H1 (cell line): ENCODE measurements at regions not wholly inside any gene's neighbourhood (a gene's known extent, or its start where the extent isn't known, plus 50 kb on each side); places are given as distances from the start of the nearest gene placed in this dataset.

ENCODE experiments used
- EZH2 ChIP-seq: fragments of 200-600 bp; sonication (generic); IDR thresholded peaks from 2 replicates; pipeline ENCODE4 v1.7.1; 2012; ENCODE audit warnings: low read depth, mild to moderate bottlenecking, moderate library complexity, low read length, inconsistent platforms; ENCODE audit not compliant: severe bottlenecking
- HDAC2 ChIP-seq, 2 experiments: fragments of 300-600 bp in 1 of 2; sonication (generic) in 1 of 2; IDR thresholded peaks; 2 replicates each; pipeline ENCODE4 v1.6.1; 2011 to 2012; ENCODE audit warnings: low read depth in 2 of 2, low read length in 2 of 2, mild to moderate bottlenecking in 2 of 2, moderate library complexity in 2 of 2, borderline replicate concordance in 1 of 2, inconsistent platforms in 1 of 2
- RAD21 ChIP-seq, 2 experiments: IDR thresholded peaks in 1 of 2; conservative IDR thresholded peaks in 1 of 2; 2 replicates each; pipeline ENCODE4 v1.6.1; 2011; ENCODE audit warnings: low read depth in 2 of 2, low read length in 2 of 2, improper control_type of control experiment in 1 of 2, inconsistent platforms in 1 of 2, mild to moderate bottlenecking in 1 of 2, moderate library complexity in 1 of 2
- RFX5 ChIP-seq: IDR thresholded peaks from 2 replicates; pipeline ENCODE4 v1.6.1; 2011; ENCODE audit warnings: low read depth, low read length, improper control_type of control experiment, borderline replicate concordance
- SIN3A ChIP-seq, 2 experiments: IDR thresholded peaks in 1 of 2; conservative IDR thresholded peaks in 1 of 2; 2 replicates each; pipeline ENCODE4 v1.6.1; 2011 to 2012; ENCODE audit warnings: low read length in 2 of 2, improper control_type of control experiment in 1 of 2, low read depth in 1 of 2, mild to moderate bottlenecking in 1 of 2
- TEAD4 ChIP-seq: IDR thresholded peaks from 2 replicates; pipeline ENCODE4 v1.6.1; 2012; ENCODE audit warnings: low read depth, low read length, inconsistent platforms, mixed read lengths
- TF ChIP-seq, protein P1 (sequence below), 3 experiments: IDR thresholded peaks; 1 replicate in 2 of 3; 2 replicates in 1 of 3; pipeline versions ENCODE4 v1.5.1 to v1.6.1; 2011; ENCODE audit warnings: low read length in 3 of 3, mild to moderate bottlenecking in 3 of 3, inconsistent platforms in 2 of 3, low read depth in 1 of 3, moderate library complexity in 1 of 3; ENCODE audit not compliant: insufficient read depth in 1 of 3; ENCODE audit errors: control extremely low read depth in 1 of 3

DNA sequence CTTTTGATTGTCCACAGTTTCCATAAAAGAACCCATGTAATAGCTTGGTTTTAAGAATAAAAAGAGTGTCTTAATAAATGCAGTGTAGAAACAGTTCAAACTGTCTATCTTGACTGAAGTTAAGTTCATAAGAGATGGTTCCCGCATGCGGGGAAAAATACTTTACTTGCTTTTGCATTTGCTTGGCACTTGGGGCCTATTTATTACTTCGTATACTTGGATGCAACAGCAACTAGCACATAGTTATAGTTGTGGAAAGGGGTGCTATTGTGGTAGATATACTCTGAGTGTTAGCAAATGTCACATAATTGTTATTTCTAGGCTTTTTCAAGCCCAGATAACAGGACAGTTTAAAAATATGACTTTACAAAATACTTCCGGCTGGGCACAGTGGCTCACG lies 97.7 kb upstream of the HMGCLL1 start:
- TF ChIP-seq, protein P1, sequence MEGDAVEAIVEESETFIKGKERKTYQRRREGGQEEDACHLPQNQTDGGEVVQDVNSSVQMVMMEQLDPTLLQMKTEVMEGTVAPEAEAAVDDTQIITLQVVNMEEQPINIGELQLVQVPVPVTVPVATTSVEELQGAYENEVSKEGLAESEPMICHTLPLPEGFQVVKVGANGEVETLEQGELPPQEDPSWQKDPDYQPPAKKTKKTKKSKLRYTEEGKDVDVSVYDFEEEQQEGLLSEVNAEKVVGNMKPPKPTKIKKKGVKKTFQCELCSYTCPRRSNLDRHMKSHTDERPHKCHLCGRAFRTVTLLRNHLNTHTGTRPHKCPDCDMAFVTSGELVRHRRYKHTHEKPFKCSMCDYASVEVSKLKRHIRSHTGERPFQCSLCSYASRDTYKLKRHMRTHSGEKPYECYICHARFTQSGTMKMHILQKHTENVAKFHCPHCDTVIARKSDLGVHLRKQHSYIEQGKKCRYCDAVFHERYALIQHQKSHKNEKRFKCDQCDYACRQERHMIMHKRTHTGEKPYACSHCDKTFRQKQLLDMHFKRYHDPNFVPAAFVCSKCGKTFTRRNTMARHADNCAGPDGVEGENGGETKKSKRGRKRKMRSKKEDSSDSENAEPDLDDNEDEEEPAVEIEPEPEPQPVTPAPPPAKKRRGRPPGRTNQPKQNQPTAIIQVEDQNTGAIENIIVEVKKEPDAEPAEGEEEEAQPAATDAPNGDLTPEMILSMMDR (IDR thresholded peaks at IDR 0.05; ENCODE audit: control extremely low read depth in 1 of 3, insufficient read depth in 1 of 3, low read depth in 1 of 3, low read length in 3 of 3), result no peak
- TF ChIP-seq EZH2 (no peak), SIN3A (conservative IDR thresholded peaks at IDR 0.05 in 1 of 2, IDR thresholded peaks at IDR 0.05 in 1 of 2; ENCODE audit: low read depth in 1 of 2, low read length in 2 of 2) (no peak), TEAD4 (no peak), HDAC2 (IDR thresholded peaks at IDR 0.05; ENCODE audit: borderline replicate concordance in 1 of 2, low read depth in 2 of 2, low read length in 2 of 2) (no peak), RAD21 (IDR thresholded peaks at IDR 0.05 in 1 of 2, conservative IDR thresholded peaks at IDR 0.05 in 1 of 2; ENCODE audit: low read depth in 2 of 2, low read length in 2 of 2) (no peak), RFX5 (no peak)
